Fibroblast of the aortic adventitia (primary cell): ENCODE measurements at regions not wholly inside any gene's neighbourhood (a gene's known extent, or its start where the extent isn't known, plus 50 kb on each side); places are given as distances from the start of the nearest gene placed in this dataset.

Experiments used
- DNase-seq: peaks from one replicate; pipeline ENCODE4 v3.0.0-alpha.2; 2010; ENCODE audit warnings: low read depth
- H3K4me3 ChIP-seq: 2 replicates; pipeline ENCODE4 v1.5.1; 2011; ENCODE audit warnings: low read depth, mild to moderate bottlenecking, control low read depth, low read length, moderate library complexity
- CTCF ChIP-seq: IDR thresholded peaks from 2 replicates; pipeline ENCODE4 v1.5.1; 2011; ENCODE audit warnings: mild to moderate bottlenecking, low read length, control low read depth, inconsistent platforms; ENCODE audit not compliant: insufficient read depth

- no peak for TF ChIP-seq CTCF
- no peak for DNase-seq
- H3K4me3 ChIP-seq, result no peak overlapping the region
These were observed 99.4 kb downstream of the MICALL2 start for GRCh38 chr7:1359681-1360485.

GRCh38 chr7:1360521-1360971, 98.7 kb downstream of the MICALL2 start:
- no peak overlapping the region for H3K4me3 ChIP-seq
- no peak for DNase-seq
- no peak for TF ChIP-seq CTCF

- no peak overlapping the region for H3K4me3 ChIP-seq
- DNase-seq, result no peak
- no peak for TF ChIP-seq CTCF
These were observed 98.1 kb downstream of the MICALL2 start for GRCh38 chr7:1361016-1361755.

GRCh38 chr7:1361756-1362125, 97.5 kb downstream of the MICALL2 start:
- no peak for DNase-seq
- no peak for TF ChIP-seq CTCF
- H3K4me3 ChIP-seq, result no peak overlapping the region

GRCh38 chr7:1362301-1362700, 97.0 kb downstream of the MICALL2 start:
- DNase-seq, result no peak
- H3K4me3 ChIP-seq, result no peak overlapping the region
- TF ChIP-seq CTCF, result no peak

GRCh38 chr7:1364068-1364905, 95.0 kb downstream of the MICALL2 start:
- no peak overlapping the region for H3K4me3 ChIP-seq
- no peak for DNase-seq
- TF ChIP-seq CTCF, result no peak
